Stomach smooth muscle (tissue), 2 donors: ENCODE measurements at regions not wholly inside any gene's neighbourhood (a gene's known extent, or its start where the extent isn't known, plus 50 kb on each side); places are given as distances from the start of the nearest gene placed in this dataset.
"Not testable (repeated sequence)": the region's sequence is repeated elsewhere in the genome, so short reads cannot be mapped to it uniquely, and the experiment has no call there.

Source experiments
- H3K27ac ChIP-seq: one replicate; pipeline ENCODE4 v1.7.0; 2013; ENCODE audit warnings: mild to moderate bottlenecking, low read length, inconsistent platforms
- H3K27me3 ChIP-seq, 2 donors: one replicate each; pipeline ENCODE4 v1.7.0; 2013; ENCODE audit warnings: low read length in 2 of 2; ENCODE audit not compliant: insufficient read depth in 2 of 2, control insufficient read depth in 1 of 2
- H3K36me3 ChIP-seq, 2 donors: one replicate each; pipeline ENCODE4 v1.7.0; 2013; ENCODE audit warnings: low read length in 2 of 2; ENCODE audit not compliant: control insufficient read depth in 2 of 2, insufficient read depth in 2 of 2
- H3K4me1 ChIP-seq: one replicate; pipeline ENCODE4 v1.7.0; 2013; ENCODE audit warnings: low read length; ENCODE audit not compliant: control insufficient read depth, insufficient read depth
- H3K4me3 ChIP-seq, 2 donors: one replicate each; pipeline ENCODE4 v1.7.0; 2013; ENCODE audit warnings: low read length in 2 of 2
- H3K9ac ChIP-seq, 2 donors: one replicate each; pipeline ENCODE4 v1.7.0; 2013; ENCODE audit warnings: low read length in 2 of 2, mild to moderate bottlenecking in 1 of 2
- H3K9me3 ChIP-seq, 2 donors: one replicate each; pipeline ENCODE4 v1.7.0; 2013; ENCODE audit warnings: low read length in 2 of 2; ENCODE audit not compliant: control insufficient read depth in 2 of 2
- donor health status: healthy.
- donor health status: Pancreatic carcinoma.

DNA sequence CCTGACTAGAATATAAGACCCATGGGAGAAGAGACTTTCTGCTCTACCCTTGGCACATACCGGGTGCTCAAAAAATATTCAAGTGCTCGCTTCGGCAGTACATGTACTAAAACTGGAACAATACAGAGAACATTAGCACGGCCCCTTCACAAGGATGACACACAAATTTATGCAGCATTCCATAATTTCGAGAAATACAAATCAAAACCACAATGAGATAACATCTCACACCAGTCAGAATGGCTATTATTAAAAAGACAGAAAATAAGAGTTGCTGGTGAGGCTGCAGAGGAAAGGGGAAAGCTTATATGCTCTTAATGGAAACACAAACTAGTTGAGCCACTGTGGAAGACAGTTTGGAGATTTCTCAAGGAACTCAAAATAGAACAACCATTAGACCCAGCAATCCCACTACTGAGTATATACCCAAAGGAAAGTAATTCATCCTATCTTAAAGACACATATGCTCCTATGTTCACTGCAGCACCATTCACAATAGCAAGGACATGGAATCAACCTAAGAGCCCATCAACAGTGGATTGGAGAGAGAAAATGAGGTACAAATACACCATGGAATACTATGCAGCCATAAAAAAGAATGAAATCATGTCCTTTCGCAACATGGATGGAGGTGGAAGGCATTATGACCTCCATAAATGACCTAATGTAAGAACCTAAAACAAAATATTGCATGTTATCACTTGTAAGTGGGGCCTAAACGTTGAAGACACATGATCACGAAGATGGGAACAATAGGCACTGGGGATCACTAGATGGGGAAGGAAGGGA, 71.6 kb upstream of the CYP1B1 start:
- Histone ChIP-seq H3K36me3 (no peaks in the 10 kb centered on the region), H3K9ac (no peak overlapping the region), H3K9me3 (no peaks in the 10 kb centered on the region), H3K4me1 (peaks cover 9% of the 10 kb centered on the region), H3K27me3 (no peaks in the 10 kb centered on the region), H3K27ac (peak overlapping the region; percentile 62), H3K4me3 (no peak overlapping the region)

DNA sequence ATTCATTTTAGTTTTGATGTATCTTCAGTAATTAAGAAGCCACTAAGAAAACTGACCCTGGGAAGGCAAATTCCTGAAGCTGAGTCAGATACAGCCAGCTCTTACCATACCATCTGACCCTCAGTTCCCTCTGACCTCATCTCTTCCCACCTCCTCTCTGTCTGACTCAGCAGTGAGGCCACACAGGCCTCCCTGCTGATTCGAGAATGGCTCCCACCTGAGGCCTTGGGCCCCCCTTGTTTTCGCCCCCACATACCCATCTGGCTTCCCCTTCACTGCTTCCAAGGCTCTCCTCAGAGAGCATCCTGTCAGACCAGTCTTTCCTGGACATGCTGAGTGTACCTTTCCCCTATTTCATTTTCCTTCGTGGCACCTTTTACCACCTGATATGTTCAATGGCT, 71.0 kb upstream of the CYP1B1 start:
- Histone ChIP-seq H3K36me3 (no peaks in the 10 kb centered on the region), H3K4me3 (no peak overlapping the region), H3K9me3 (no peaks in the 10 kb centered on the region), H3K27ac (peak overlapping the region; percentile 62), H3K27me3 (no peaks in the 10 kb centered on the region), H3K9ac (peak overlapping the region; percentile 24 to 37), H3K4me1 (peaks cover 9% of the 10 kb centered on the region)

DNA sequence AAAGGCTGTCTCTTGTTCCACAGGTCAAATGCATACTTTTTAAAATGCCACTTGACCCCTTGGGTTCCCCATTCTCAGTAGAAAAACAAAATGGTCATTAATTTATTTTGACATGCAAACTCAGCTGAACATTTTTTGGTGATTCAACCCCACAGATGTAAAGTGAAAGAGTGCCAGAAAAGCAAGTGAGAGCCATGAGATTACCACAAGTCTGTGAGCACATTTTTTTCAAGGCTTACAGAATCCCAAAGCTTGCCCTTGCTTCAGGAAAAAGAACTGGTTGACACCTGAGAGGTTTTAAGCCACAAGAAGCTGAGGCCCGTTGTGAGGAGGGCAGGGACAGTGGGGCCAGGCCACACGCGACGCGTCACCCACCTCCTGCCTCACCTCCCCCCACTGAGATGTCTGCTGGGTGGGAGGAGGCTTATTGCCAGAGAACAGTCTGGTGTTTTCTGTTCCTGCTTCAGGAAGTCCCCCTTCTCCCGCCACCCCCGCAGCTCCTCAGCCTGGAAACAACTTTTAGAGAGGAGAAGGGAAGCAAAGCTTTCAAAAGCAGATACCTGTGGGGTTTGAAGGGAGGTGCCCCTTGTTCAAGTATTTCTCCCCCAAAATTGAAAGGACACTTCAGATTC, 70.4 kb upstream of the CYP1B1 start:
- peak overlapping the region; percentile 24 to 37 for H3K9ac ChIP-seq
- H3K4me1 ChIP-seq, result peaks cover 9% of the 10 kb centered on the region
- H3K36me3 ChIP-seq, result no peaks in the 10 kb centered on the region
- H3K27me3 ChIP-seq, result no peaks in the 10 kb centered on the region
- no peak overlapping the region for H3K4me3 ChIP-seq
- peak overlapping the region; percentile 62 for H3K27ac ChIP-seq
- H3K9me3 ChIP-seq, result no peaks in the 10 kb centered on the region

DNA sequence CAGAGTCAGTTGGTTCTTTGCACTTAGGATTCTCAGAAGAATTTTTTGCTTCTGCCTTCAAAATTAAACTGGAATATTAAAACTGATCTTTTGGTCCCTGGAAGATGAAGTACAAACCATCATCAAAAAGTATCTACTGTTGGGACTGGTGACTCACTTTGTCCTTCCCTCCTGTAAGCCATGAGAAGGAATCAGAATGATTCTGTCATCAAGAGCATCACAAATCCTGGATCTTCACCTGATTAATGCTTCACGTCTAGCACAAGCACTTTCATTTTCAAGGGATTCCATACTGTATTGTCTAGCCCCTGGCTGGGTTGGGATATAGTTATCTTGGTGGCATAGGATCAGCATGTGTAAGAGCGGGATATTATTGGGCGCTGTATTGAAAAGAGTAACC, 69.3 kb upstream of the CYP1B1 start:
- Histone ChIP-seq H3K4me1 (peaks cover 9% of the 10 kb centered on the region), H3K36me3 (no peaks in the 10 kb centered on the region), H3K27me3 (no peaks in the 10 kb centered on the region), H3K27ac (no peak overlapping the region), H3K4me3 (no peak overlapping the region), H3K9ac (no peak overlapping the region), H3K9me3 (no peaks in the 10 kb centered on the region)

DNA sequence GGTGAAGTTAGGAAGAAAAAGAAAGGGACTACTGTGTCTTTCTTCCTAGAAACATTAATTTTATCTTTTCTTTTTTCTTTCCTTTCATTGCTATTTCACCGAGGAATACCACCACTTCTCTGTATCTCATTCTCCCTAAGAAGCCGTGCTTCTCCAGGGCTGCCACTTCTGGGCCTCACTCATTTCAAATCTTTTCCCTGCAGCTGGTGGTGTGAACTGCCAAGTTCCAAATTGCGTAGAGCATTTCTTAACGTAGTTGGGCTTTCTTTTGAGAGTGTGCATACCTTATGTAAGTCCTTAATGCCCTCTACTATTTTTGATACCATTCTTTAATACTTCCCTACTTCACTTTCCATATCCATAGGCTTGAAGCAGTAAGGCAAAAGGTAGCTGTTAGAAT, 66.7 kb upstream of the CYP1B1 start:
- Histone ChIP-seq H3K4me3 (no peak overlapping the region), H3K4me1 (peaks cover 5% of the 10 kb centered on the region), H3K36me3 (no peaks in the 10 kb centered on the region)

DNA sequence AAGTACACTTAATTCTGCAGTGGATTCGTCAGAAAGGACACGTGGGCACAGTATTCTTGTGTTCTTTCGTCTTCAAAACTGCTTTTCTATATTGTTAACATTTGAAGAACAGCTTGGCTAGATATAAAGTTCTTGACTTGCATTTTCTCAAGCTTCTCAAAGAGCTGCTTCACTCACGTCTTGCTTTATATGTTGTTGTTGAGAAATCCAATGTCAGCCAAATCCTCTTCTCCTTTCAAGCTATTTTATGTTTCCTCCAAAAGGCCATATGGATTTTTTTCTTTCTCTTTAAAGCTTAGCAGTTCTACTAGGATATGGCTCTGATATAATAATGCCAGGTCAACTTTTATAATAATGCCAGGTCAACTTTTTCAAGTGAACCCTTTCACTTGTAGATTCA, 65.5 kb upstream of the CYP1B1 start:
- Histone ChIP-seq H3K4me1 (no peaks in the 10 kb centered on the region), H3K27me3 (no peaks in the 10 kb centered on the region), H3K36me3 (no peaks in the 10 kb centered on the region), H3K4me3 (no peak overlapping the region), H3K9me3 (no peaks in the 10 kb centered on the region), H3K9ac (no peak overlapping the region), H3K27ac (no peak overlapping the region)

More for the DNA sequence above, 66.7 kb upstream of the CYP1B1 start:
- no peak overlapping the region for H3K9ac ChIP-seq
- no peaks in the 10 kb centered on the region for H3K9me3 ChIP-seq
- no peak overlapping the region for H3K27ac ChIP-seq
- H3K27me3 ChIP-seq, result no peaks in the 10 kb centered on the region

DNA sequence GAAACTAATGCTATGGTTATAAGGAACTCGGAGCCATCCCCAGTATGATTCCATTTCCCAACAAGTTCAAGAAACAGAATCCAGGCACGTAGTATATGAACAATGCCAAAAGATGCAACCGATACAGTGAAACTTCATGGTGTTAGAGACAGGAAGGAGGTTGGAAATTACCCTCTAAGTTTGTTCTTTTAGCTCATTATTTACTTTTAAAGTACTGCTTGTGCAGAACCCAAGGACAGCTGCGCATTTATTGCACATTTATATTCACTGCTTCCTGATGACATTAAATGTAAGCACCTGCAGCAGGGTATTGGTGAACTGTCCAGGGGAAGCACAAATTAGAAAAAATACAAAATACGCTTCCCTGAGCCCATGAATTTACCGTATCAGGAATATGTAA, 63.0 kb upstream of the CYP1B1 start:
- H3K4me1 ChIP-seq, result no peaks in the 10 kb centered on the region
- H3K27ac ChIP-seq, result no peak overlapping the region
- no peaks in the 10 kb centered on the region for H3K27me3 ChIP-seq
- H3K9ac ChIP-seq, result no peak overlapping the region
- H3K9me3 ChIP-seq, result no peaks in the 10 kb centered on the region
- no peak overlapping the region for H3K4me3 ChIP-seq
- H3K36me3 ChIP-seq, result no peaks in the 10 kb centered on the region

DNA sequence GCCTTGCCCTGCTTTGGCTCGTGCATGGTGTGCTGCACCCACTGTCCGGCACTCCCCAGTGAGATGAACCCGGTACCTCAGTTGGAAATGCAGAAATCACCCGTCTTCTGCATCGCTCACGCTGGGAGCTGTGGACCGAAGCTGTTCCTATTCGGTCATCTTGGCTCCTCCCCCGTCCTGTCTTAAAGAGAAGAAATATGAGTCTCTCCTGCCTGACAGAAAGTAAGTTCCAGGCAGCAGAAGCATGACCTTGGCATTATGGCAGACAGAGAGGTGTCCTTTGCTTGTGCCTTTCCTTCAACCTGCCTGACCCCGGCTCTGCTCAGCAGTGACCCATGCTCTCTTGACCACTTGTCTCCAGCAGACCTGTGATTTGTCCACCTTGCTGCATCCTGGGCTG, 62.5 kb upstream of the CYP1B1 start:
- Histone ChIP-seq H3K27ac (no peak overlapping the region), H3K27me3 (no peaks in the 10 kb centered on the region), H3K9me3 (no peaks in the 10 kb centered on the region), H3K4me1 (no peaks in the 10 kb centered on the region), H3K9ac (no peak overlapping the region), H3K4me3 (no peak overlapping the region), H3K36me3 (no peaks in the 10 kb centered on the region)

DNA sequence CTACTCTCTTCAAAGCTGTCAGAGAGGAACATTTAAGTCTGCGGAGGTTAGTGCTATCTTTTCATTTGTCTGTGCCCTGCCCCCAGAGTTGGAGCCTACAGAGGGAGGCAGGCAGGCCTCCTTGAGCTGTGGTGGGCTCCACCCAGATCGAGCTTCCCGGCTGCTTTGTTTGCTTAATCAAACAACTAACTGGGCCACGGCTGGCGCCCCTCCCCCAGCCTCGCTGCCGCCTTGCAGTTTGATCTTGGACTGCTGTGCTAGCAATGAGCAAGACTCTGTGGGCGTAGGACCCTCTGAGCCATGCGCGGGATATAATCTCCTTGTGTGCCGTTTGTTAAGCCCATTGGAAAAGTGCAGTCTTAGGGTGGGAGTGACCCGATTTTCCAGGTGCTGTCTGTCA, 62.0 kb upstream of the CYP1B1 start:
- not testable (repeated sequence) for H3K27me3 ChIP-seq, H3K9ac ChIP-seq, H3K9me3 ChIP-seq, H3K27ac ChIP-seq, H3K4me1 ChIP-seq, H3K4me3 ChIP-seq, H3K36me3 ChIP-seq

DNA sequence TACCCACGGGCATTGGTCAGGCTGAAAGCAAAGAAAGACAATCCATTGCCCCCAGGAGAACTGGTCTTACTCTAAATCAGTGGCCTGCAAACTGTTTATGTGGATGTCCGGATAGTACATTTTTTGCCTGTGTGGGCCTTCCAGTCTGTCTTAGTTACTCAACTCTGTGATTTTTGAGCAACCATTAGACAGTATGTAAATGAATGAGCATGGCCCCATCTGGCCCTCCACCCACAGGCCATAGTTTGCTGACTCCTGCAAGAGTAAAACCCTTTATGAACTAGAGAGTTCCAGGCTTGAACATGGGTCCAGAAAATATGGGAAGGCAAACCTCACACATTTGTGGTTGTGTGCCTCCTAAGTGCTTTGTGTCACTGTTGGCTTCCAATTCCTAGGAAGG, 55.7 kb upstream of the CYP1B1 start:
- Histone ChIP-seq H3K9me3 (no peaks in the 10 kb centered on the region), H3K36me3 (no peaks in the 10 kb centered on the region), H3K4me1 (peaks cover 3% of the 10 kb centered on the region), H3K9ac (no peak overlapping the region), H3K27ac (no peak overlapping the region), H3K27me3 (no peaks in the 10 kb centered on the region), H3K4me3 (no peak overlapping the region)

DNA sequence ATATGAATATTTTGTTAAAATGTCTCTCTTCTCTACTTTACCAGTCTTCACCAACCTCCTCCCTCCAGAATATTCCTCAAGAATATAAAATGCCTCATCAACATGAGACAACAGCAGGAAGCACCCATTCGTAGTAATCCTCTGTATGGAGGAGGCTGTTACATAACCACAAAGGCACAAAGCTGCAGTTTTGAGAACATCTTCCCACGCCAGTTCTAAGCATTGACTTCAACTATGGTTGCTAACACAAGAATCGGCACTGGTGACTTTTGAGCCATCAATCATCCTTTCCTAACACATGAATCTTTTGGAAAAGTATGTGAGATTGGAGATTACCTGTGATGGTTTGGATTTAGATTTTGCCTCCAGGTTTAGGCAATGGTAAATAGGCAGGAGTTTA, 54.9 kb upstream of the CYP1B1 start:
- H3K27ac ChIP-seq, result no peak overlapping the region

More for the DNA sequence above, 54.9 kb upstream of the CYP1B1 start:
- Histone ChIP-seq H3K4me1 (peaks cover 3% of the 10 kb centered on the region), H3K9ac (no peak overlapping the region), H3K36me3 (no peaks in the 10 kb centered on the region), H3K4me3 (no peak overlapping the region), H3K27me3 (no peaks in the 10 kb centered on the region), H3K9me3 (no peaks in the 10 kb centered on the region)
